IPS DF 6.9 (cell line): ENCODE measurements at regions not wholly inside any gene's neighbourhood (a gene's known extent, or its start where the extent isn't known, plus 50 kb on each side); places are given as distances from the start of the nearest gene placed in this dataset.

ENCODE experiments used
- DNase-seq: peaks from one replicate; pipeline ENCODE4 v3.0.0-alpha.2; 2013; ENCODE audit warnings: low read depth, low spot score
- H3K27ac ChIP-seq: one replicate; pipeline ENCODE4 v1.5.1; 2013; ENCODE audit warnings: low read length, control low read depth
- H3K27me3 ChIP-seq: 2 replicates; pipeline ENCODE4 v1.6.1; 2013; ENCODE audit warnings: mild to moderate bottlenecking, low read length; ENCODE audit not compliant: control insufficient read depth, insufficient read depth
- H3K36me3 ChIP-seq: 2 replicates; pipeline ENCODE4 v1.6.1; 2013; ENCODE audit warnings: low read length; ENCODE audit not compliant: control insufficient read depth, insufficient read depth
- H3K4me1 ChIP-seq: 2 replicates; pipeline ENCODE4 v1.6.1; 2013; ENCODE audit warnings: low read length; ENCODE audit not compliant: control insufficient read depth, insufficient read depth
- H3K4me3 ChIP-seq: 2 replicates; pipeline ENCODE4 v1.5.1; 2013; ENCODE audit warnings: mild to moderate bottlenecking, low read length
- H3K9me3 ChIP-seq: 2 replicates; pipeline ENCODE4 v1.6.1; 2013; ENCODE audit warnings: low read length, inconsistent platforms; ENCODE audit not compliant: control insufficient read depth, insufficient read depth
- WGBS: extraction: QIAGEN DNeasy Blood & Tissue Kit; methylation state at CpG from one replicate; pipeline ENCODE4 v1.1.7; 2013; ENCODE audit warnings: mixed read lengths, missing lambda C conversion rate; ENCODE audit not compliant: insufficient read length, insufficient coverage; 5-methylcytosine and 5-hydroxymethylcytosine counted together

DNA sequence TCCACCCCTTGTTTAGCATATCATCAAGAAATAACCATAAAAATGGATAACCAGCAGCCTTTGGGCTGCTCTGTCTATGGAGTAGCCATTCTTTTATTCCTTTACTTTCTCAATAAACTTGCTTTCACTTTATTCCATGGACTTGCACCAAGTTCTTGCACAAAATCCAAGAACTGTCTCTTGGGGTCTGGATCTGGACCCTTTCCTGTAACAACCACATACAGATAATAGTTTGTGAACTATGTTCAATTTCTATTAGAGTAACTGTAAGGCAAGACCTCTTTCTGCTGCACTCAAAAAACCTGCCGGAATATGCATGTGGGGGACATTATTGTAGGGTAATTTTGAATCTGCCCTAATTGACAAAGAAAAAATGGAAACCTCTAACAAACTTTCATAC, 66.9 kb upstream of the TMEM215 start:
- no peak for DNase-seq
- H3K27ac ChIP-seq = no peak overlapping the region
- WGBS = no CpG with 5 or more reads among the region's 1 CpG

DNA sequence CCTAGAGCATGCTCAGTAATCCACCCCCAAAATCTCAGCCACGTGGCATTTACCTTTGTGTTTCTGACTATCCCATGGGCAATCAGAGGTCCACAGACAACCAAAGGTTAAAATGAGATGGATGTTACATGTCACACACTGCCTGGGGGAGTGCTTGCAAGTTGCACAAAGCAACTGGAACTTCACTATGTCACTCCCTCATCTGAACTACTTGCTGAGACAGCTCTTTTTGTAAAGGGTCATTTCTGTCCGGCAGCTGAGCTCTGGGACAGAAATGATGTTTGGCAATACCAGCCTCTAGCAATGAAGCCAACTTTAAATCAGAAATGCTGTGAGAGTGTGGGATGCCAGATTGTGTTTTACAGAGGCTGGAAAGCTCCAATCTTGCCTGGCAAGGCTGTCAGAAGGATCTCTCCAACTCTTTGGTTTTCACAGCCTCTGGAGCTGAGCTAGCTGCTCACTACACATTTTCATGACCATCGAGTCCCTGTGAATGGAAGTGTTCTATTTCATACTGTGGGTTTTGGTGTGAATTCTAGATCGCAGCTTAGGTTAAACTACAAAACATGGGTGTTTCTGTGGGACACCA, 66.3 kb upstream of the TMEM215 start:
- H3K36me3 ChIP-seq = no peaks in the 10 kb centered on the region
- no peaks in the 10 kb centered on the region for H3K4me1 ChIP-seq
- no peaks in the 10 kb centered on the region for H3K27me3 ChIP-seq
- DNase-seq = no peak
- H3K9me3 ChIP-seq = no peaks in the 10 kb centered on the region
- WGBS = no CpG with 5 or more reads among the region's 4 CpGs
- H3K27ac ChIP-seq = no peak overlapping the region
- H3K4me3 ChIP-seq = no peak overlapping the region

More for the DNA sequence above, 66.9 kb upstream of the TMEM215 start:
- H3K36me3 ChIP-seq = no peaks in the 10 kb centered on the region
- H3K4me3 ChIP-seq = no peak overlapping the region
- no peaks in the 10 kb centered on the region for H3K27me3 ChIP-seq
- no peaks in the 10 kb centered on the region for H3K9me3 ChIP-seq
- no peaks in the 10 kb centered on the region for H3K4me1 ChIP-seq

DNA sequence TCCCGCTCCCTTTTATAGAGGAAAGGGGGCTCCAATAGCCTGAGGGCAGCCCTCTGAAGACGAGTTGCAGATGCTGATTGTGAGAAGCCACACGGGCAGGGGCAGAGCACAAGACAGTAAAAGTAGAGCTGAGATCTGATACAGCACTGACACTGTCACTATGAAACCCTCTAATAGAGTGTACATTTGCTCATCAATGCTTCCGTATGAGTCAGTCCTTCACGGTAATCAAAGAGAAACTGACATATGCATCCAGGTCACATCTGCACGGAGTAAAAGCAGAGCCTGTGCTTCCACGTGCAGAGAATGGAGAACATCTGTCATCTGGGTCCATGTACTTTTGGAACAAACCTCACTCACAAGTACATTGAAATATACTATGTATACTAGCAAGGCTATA, 60.6 kb upstream of the TMEM215 start:
- no CpG with 5 or more reads among the region's 7 CpGs for whole genome bisulfite sequencing
- Histone ChIP-seq H3K27me3 (no peaks in the 10 kb centered on the region), H3K9me3 (no peaks in the 10 kb centered on the region), H3K4me3 (no peak overlapping the region), H3K27ac (no peak overlapping the region), H3K4me1 (no peaks in the 10 kb centered on the region), H3K36me3 (no peaks in the 10 kb centered on the region)
- no peak for DNase-seq

DNA sequence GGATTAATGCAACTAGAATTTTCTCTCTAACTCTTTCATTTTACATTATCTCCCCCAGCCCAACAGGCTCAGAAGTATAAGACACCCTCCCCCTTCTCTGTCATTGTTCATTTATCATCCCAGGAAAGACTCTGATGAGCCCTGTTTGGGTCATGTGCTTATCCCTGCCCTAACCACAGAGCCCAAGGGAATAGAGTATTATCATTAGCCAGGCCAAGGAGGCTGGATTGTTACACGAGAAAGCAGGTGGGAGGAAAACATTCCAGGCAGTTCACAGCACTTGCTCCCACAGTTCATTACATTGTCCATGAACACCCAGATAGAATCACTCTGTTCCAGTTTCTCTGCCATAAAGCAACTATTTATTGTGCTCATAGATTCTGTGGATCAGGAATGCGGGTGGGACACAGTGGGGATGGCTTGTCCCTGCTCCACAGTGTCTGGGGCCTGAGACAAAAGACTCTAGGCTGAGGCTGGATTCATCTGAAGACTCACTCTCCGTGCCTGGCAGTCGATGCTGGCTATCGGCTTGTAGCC, 59.5 kb upstream of the TMEM215 start:
- Histone ChIP-seq H3K9me3 (no peaks in the 10 kb centered on the region), H3K27ac (no peak overlapping the region), H3K4me3 (no peak overlapping the region), H3K36me3 (no peaks in the 10 kb centered on the region), H3K27me3 (no peaks in the 10 kb centered on the region), H3K4me1 (no peaks in the 10 kb centered on the region)
- no peak for DNase-seq
- WGBS = no CpG with 5 or more reads among the region's 5 CpGs

DNA sequence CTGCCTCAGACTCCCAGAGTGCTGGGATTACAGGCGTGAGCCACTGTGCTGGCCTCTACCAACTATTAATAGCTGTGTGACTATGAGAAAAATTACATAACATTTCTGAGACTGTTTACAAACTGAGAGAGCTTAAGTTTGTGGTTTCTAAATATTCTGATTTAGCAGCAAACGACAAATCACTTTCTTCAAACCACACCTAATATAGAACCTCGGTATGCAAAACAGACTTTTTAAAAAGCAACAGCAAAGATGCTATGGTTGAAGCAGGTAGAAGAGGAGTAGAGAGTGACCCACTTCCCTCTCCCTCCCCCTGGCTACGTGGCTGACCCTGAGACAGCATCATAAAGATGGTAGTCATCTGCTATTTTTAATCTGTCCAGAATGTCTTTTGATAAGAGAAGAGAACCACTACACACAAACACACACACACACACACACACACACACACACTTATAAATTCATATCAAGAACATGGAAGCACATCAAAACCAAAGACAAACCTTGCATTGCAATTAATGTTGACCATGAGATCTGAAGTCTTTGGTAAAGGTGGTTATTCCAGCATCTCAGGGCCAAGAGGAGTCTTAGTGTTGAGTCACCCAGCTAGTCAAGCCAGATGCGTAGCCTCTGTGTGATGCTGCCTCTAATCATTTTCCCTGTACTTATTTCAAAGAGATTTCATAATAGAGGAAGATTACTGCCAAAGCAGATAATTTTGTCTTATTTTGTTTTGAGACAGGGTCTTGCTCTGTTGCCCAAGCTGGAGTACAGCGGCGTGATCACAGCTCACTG, 58.1 kb upstream of the TMEM215 start:
- Histone ChIP-seq H3K9me3 (no peaks in the 10 kb centered on the region), H3K4me1 (no peaks in the 10 kb centered on the region), H3K36me3 (no peaks in the 10 kb centered on the region), H3K4me3 (no peak overlapping the region), H3K27me3 (no peaks in the 10 kb centered on the region), H3K27ac (no peak overlapping the region)
- no peak for DNase-seq
- no CpG with 5 or more reads among the region's 7 CpGs for WGBS

DNA sequence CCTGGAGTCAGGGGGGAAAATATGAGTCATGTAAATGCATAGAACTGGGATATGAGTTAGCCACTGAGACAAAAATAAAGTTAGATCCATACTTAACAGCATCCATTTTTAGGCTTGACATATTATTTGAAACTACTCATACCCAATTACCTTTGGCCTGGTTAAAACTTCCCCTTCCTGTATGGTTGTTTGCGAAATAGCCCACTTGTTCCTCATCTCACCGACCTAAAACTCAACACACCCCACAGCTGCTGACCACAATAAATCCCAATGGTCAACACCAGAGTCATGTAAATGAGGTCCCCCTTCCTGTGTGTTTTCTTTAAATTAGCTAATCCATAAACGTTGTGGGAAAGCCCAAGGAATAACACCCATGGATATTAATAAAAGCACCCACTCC, 55.2 kb upstream of the TMEM215 start:
- Histone ChIP-seq H3K4me1 (no peaks in the 10 kb centered on the region), H3K27me3 (no peaks in the 10 kb centered on the region), H3K27ac (no peak overlapping the region), H3K4me3 (no peak overlapping the region), H3K36me3 (no peaks in the 10 kb centered on the region), H3K9me3 (no peaks in the 10 kb centered on the region)
- no peak for DNase-seq
- WGBS = no CpG with 5 or more reads among the region's 3 CpGs
